ENCODE measurements at regions not wholly inside any gene's neighbourhood (a gene's known extent, or its start where the extent isn't known, plus 50 kb on each side); places are given as distances from the start of the nearest gene placed in this dataset.

DNA sequence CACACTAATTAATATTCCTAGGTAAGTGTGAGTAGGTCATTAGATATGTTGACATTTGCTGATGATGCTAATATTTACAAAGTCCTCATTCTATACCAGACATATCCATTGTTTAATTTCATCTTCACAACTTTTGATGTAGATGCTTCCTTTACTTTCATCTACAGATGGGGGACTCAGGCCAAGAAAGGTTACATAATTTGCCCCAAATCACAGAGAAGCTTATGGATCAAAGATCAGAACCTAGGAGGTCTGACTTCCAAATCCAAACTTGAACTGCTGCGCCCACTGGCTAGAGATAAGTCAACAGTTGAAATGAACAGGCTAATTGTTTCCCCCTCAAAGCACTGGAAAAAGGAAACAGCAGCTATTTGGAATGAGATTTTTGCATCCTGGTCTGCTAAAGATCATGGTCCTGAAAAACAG, 95.6 kb upstream of the TMEM178A start:
- no peak for TF ChIP-seq ZBTB33 (IDR thresholded peaks at IDR 0.05)
- no peak for TF ChIP-seq POLR2A (IDR thresholded peaks at IDR 0.05; ENCODE audit: low read depth, low read length)
- TF ChIP-seq, protein P1, sequence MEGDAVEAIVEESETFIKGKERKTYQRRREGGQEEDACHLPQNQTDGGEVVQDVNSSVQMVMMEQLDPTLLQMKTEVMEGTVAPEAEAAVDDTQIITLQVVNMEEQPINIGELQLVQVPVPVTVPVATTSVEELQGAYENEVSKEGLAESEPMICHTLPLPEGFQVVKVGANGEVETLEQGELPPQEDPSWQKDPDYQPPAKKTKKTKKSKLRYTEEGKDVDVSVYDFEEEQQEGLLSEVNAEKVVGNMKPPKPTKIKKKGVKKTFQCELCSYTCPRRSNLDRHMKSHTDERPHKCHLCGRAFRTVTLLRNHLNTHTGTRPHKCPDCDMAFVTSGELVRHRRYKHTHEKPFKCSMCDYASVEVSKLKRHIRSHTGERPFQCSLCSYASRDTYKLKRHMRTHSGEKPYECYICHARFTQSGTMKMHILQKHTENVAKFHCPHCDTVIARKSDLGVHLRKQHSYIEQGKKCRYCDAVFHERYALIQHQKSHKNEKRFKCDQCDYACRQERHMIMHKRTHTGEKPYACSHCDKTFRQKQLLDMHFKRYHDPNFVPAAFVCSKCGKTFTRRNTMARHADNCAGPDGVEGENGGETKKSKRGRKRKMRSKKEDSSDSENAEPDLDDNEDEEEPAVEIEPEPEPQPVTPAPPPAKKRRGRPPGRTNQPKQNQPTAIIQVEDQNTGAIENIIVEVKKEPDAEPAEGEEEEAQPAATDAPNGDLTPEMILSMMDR (IDR thresholded peaks at IDR 0.05 in 2 of 3, conservative IDR thresholded peaks at IDR 0.05 in 1 of 3; ENCODE audit: control insufficient read depth in 2 of 3, extremely low read depth in 1 of 3, insufficient read depth in 1 of 3, low read depth in 3 of 3, low read length in 3 of 3) = no peak
